GM19452 (cell line): ENCODE measurements at regions not wholly inside any gene's neighbourhood (a gene's known extent, or its start where the extent isn't known, plus 50 kb on each side); places are given as distances from the start of the nearest gene placed in this dataset.

Experiments
- ATAC-seq: cut with Tn5 transposase; IDR thresholded peaks from one replicate; pipeline ENCODE4 v1.9.1; 2021; ENCODE audit not compliant: unreplicated experiment

DNA sequence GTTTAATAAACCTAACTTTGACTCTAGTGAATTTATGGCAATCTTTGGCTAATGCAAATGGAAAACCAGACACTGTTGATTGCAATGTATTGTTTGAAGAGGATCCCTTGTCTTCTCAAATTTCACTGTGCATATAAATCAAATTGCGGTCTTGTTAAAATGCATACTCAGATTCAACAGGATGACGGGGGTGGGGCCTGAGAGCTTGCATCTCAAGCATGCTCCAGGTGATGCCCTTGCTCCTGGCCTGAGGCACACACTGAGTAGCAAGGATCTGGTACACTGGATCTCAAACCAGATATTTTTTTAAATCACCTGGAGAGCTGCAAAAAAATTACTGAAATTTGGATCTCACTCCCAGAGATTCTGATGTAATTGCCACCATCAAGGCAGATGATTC lies 463.7 kb downstream of the DNAH5 start:
- no peak for ATAC-seq

- no peak for ATAC-seq
These were observed 465.5 kb downstream of the DNAH5 start for GRCh38 chr5:13478831-13479465.

GRCh38 chr5:13477118-13477737 lies 467.3 kb downstream of the DNAH5 start:
- no peak for ATAC-seq

GRCh38 chr5:13472842-13473241 lies 471.6 kb downstream of the DNAH5 start:
- ATAC-seq = no peak

- ATAC-seq = no peak
These were observed 473.5 kb downstream of the DNAH5 start for GRCh38 chr5:13470975-13471374.

- ATAC-seq = no peak
These were observed 474.2 kb downstream of the DNAH5 start for GRCh38 chr5:13470263-13470662.

DNA sequence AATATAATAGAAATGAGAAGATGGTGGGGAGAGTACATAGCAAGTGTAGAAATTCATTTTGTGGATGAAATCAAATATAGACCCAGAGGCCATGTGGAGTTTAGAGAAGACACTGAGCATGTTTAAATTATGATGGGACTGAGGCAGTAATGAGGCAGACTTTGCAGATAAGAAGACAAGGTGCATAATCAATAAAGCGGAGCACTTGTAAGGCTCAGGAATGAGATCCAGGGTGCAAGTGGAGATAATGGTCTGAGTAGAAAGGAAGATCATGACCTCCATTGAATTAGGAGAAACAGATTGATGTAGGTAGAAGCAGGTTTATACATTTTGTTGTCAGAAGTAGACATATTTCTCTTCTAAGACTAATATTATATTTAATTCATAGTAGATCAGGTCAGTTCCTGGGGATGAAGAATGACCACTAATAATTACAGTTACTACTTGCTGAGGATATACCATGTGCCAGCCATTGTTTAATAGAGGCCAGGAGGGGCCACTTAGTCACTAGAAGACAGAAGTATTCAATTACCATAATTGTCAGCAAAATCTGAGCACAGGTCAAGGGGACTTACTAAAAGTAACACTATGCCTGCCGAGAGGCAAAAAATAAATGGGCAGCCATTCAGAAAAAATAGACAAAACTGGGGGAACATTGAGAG lies 479.8 kb downstream of the DNAH5 start:
- ATAC-seq = no peak

DNA sequence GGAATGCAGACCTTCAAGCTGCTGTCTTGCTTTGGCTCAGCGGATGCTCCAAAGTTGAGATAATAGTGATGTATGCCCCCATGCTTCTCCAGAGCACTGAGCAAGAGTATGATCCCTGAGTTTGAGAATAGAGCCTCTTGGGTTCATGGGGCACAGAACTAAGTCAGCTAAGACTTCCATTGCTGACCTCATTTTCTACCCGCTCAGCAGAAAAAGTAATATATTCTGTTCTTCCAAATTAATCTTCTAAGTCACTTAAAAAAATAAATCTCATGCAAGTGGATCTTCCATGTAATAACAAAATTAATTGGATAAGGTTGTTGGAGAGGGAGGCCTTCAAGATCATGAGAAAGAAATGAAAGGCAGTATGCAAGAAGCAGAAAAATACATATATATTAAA lies 483.9 kb downstream of the DNAH5 start:
- ATAC-seq = no peak

GRCh38 chr5:13454050-13454449 lies 490.4 kb downstream of the DNAH5 start:
- no peak for ATAC-seq

DNA sequence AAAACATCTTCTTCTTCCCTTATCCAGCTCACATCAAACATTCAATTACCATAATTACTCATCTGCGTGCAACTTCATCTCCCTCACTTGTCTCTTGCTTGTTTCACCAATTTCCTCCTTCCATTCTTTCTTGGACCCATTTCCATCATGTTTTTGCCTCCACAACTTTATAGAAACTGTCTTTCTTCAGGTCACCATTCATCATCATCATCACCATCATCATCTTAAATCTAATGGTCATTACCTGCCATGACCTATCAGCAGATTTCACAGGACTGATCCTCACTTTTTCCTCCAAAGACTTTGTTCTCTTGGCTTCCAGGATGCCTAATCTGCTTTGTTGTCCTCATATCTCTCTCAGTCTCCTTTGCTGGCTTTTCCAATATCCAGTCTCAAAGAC lies 495.6 kb downstream of the DNAH5 start:
- ATAC-seq = no peak

DNA sequence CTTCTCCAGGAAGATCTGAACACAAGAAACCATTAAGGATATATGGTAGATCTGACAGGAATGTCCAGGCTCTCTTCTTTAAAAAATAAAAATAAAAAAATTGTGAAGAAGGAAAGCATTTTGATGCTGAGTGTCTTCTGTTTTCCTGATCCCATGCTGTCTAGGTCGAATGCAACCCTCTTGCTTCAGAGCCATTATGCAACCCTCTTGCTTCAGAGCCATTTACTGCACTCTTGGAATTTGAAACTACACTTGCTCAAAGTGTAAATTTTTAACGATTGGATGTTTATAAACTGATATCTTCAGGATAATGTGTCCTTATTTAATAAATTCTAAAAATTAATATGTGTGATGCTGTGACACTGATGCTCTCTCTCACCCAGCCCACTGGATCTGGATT lies 505.1 kb downstream of the DNAH5 start:
- ATAC-seq = no peak

GRCh38 chr5:13427827-13428557 lies 516.5 kb downstream of the DNAH5 start:
- ATAC-seq = no peak

DNA sequence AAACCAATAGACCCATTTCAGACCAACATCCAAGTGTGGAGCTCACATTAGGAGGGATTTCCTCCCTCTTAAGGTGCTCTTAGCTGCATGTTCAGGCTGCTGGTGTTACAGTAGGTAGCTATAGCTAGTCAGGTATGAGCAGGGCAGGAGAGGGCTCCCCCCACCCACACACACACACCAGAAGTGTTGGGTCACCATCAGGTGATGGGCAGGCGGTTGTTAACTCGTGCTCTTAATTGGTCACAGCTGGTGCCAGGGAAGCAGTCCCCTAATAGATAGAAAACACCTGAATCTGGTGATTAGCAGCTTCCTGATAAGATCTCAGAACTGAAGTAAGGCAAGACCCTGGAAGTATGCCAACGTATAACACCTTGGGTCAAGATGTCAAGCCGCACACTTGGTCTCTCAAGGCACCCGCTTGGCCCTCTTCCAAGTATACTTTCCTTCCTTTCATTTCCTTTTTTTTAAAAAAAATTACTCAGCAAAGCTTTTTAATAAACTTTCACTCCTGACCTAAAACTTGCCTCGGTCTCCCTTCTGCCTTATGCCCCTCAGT lies 532.4 kb downstream of the DNAH5 start:
- no peak for ATAC-seq

- no peak for ATAC-seq
These were observed 535.9 kb downstream of the DNAH5 start for GRCh38 chr5:13408616-13409015.

DNA sequence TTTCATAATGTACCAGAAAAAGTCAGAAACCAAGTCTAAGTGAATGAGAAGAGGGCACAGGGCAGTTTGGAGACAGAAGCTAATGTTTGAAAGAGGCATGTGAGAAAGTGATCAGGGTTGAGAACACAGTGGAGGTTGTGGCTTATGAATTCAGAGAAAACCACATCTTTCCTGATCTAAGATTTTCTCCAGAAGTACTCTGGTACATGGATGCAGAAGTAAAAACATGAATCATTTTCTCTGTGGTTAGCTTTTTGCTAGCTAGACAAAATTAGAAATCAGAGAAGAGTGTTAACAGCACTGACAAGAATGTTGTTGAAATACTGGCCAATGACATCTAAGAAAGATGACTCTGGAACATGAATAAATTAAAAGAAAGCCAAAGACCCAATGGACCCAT lies 541.1 kb downstream of the DNAH5 start:
- no peak for ATAC-seq

DNA sequence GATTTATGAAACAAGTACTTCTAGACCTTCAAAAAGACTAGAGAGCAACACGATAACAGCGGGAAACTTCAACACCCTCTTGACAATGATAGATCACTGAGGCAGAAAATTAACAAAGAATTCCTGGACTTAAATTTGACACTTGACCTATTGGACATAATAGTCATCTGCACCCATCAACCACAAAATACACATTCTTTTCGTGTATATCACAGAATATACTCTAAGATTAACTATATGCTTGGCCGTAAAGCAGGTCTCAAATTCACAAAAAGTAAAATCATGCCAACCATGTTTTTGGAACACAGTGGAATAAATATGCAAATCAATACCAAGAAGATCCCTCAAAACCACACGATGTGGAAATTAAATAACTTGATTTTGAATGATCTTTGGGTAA lies 559.4 kb downstream of the DNAH5 start:
- ATAC-seq = no peak

GRCh38 chr5:13382232-13382631 lies 562.3 kb downstream of the DNAH5 start:
- ATAC-seq = no peak

- no peak for ATAC-seq
These were observed 566.4 kb downstream of the DNAH5 start for GRCh38 chr5:13378091-13378490.

DNA sequence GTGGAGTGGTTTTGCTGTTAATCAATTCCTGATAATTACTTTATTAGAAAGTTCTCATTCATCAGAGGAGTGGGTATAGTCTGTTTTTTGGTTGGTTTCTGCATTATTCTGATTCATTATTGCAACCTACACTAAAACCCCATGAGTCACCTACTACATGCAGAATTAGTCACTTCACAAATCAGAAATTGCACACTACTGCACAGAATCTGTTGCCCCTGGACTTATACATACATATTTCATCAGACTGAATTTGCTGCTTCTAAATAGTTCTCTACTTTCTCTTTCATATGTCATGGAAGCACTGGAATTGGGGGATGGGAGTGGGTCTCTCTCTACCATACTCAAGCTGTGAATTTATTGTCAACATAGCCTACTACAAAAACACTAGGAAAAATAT lies 585.1 kb downstream of the DNAH5 start:
- ATAC-seq = no peak

GRCh38 chr5:13358342-13358741 lies 586.1 kb downstream of the DNAH5 start:
- no peak for ATAC-seq

DNA sequence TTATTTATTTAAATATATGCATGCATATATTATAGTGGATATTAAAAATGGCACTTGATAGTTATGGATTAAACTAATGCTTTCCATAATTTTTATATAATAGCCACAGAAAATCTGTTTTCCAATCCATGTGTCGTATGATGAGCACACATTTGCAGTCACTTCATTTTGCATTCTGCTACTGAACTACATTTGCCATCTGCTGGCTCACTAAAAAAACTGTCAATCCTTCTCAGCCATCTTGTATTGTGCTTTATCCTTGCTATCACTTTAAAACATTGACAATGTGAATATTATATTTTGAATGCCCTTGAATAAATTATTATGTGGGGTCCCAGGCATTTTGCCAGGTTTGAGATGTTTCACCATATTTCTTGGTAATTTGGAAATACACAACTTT lies 586.6 kb downstream of the DNAH5 start:
- ATAC-seq = no peak

DNA sequence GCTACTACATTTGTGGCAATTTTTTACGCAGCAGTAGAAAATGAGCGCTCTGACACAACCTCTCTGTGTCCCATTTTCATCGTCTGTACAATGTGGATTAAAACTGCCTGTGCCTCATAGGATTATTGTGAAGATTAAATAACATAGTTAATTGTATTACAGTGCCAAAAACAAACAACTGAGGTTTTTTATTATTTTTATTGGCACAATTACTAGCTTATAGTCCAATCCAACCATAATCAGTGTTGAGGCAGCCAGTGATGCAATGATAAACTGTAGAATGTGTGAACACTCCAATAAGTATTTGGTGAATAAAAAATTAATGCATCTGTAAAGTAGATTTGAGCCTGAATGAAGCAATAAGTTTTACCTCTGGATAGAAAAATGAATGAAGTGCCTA lies 588.3 kb downstream of the DNAH5 start:
- no peak for ATAC-seq
